ENCODE measurements at regions not wholly inside any gene's neighbourhood (a gene's known extent, or its start where the extent isn't known, plus 50 kb on each side); places are given as distances from the start of the nearest gene placed in this dataset.
"Not testable (repeated sequence)": the region's sequence is repeated elsewhere in the genome, so short reads cannot be mapped to it uniquely, and the experiment has no call there.

DNA sequence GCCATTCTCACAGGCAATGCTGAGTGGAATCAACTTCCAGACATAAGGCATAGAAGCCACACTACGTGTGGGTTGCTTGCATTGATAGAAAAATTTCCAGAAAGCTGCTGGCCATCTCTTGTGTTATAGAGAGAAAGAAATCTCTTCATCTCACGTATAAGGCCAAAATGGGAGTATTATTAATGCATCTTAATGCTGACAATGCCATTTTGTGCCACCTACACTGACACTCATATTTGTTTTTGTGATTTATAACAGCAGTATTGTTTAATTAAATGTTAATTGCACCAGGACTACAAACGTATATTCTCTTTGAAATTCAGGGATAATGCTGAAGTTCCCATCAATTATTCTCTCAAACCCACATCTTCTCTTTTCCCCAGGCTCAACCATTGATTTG lies 56.1 kb upstream of the TMEM132D start:
- no peak for DNase-seq (ENCODE audit: low read depth in 2 of 2)

DNA sequence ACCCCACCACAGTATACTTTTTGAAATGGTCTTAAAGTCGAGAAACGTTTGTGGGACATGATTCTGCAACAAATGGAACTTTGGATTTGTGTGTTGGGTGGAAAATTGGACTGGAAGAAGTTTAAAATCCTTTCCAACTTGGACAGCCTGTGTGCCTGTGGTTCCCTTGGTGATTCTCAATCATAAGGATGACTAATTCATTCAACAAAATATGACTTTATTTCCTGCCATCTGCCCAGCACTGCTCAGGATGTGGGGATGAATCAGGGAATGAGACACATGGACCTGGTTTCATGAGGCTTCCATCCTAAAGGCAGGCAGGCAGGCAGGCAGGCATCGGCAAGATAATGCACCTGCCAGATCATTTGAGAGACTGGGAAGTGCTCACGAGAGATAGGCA lies 57.3 kb upstream of the TMEM132D start:
- DNase-seq (ENCODE audit: low read depth in 2 of 2): no peak

DNA sequence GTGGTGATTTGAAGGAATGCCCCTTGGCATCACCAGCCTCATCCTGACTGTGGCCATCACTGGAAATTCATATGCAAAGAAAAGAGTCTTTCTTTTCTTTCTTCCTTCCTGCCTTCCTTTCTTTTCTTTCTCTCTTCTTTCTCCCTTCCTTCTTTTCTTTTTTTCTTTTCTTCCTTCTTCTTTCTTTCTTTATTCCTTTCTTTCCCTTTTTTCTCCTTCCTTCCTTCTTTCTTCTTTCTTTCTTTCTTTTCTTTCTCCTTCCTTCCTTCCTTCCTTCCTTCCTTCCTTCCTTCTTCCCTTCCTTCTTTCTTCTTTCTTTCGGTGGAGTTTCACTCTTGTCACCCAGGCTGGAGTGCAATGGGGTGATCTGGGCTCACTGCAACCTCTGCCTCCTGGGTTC lies 58.0 kb upstream of the TMEM132D start:
- DNase-seq (ENCODE audit: low read depth in 2 of 2): no peak

DNA sequence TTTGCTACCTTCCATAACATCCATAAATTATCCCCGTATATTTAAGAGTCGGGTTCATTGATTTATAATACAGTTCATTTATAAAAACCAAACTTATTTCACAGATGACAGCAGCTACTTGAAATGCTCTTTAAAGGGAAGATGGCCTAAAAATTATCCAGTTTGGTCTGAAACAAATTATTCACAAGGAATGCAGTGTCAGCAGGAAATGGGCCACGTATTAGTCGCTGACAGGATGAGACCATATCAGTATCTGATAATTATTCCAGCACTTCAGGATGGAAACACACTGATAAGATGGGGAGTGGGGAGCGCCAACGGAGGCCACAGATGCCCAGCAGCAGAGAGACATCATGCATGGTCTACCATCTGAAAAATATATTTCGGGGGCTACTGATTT lies 60.5 kb upstream of the TMEM132D start:
- no peak for DNase-seq (ENCODE audit: low read depth in 2 of 2)

DNA sequence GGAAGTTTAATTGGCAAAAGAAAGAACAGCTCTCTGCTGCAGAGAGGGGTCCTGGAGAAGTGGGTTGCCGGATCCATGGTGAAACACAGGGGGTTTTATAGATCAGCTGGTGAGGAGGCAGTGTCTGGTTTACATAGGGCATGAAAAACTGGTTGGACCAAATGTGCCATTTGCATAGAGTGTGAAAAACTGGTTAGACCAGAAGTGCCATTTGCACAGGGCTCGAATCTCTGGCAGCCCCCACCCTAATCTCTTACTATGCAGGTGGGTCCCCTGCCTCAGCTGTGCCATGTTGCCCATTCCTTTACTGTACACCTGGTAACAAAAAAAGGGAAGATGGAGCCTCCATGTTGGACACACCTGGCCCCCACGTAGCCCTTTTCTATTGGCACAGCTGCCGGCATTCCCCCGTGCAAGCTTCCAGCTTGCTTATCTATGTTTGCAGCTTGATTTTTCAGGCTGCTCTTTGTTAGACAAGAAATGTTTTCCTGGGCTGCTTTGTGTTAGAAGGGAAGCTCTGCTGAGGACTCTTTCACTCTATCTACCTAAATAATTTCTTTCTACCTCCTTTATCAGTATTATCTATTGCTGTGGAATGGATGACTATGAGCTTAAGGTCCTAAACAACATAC lies 61.1 kb upstream of the TMEM132D start:
- DNase-seq (ENCODE audit: low read depth in 2 of 2): no peak

DNA sequence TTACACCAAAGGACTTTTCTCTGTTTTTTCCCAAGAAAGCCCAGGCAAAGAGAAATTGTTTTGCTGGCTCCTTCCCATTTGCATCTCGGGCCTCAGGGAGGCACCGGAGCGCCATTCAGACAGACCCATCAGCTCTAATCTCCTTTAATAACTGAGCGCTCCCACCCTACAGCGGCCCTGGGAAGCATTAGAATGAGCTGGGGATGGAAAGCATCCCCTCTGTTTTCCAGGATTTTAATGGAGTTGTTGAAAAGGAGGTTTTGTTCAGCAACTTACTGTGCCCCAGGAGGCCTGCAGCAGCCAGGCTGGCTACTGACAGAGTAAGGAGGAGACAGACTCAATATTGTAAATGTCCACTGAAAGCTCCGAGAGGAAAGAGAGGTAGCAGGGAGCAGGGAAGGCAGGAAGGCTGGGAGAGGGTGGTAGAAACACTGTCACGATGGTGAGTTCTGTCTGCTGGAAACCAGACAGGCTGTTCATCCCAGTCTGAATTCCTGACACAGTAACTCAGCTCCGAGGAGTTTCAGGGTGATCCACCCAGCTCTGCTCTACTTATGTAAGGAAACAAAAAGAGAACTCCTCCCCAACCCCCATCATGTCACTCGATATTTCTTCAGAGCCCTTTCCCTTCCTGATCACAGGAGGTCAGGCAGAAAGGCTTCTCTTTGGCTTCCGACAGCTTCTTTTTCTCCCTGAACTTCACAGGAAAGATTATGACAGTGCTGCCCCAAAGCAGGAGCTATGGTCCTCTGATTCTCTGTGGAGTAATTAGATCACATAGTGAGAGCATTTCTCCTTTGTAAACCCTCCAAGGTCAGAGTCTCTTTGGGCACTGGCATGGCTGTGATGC lies 62.5 kb upstream of the TMEM132D start:
- DNase-seq (ENCODE audit: low read depth in 2 of 2): no peak

DNA sequence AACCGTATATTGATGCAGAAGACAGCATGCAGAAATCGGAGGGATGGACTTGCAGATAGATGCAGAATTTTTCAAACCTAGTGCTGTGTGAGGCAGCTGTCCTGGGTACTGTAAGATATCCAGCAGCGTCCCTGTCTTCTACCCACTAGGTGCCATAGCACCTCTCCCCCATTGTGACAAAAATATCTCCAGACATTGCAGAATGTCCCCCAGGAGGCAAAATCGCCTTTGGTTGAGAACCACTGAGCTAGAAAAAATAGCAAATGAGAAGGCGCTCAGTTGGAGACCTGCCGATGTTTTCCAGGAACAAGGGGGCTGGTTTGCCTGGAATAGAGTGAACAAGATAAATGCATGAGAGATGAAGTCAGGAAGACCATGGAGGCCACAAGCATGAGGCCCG lies 67.9 kb upstream of the TMEM132D start:
- DNase-seq (ENCODE audit: low read depth in 2 of 2): no peak

DNA sequence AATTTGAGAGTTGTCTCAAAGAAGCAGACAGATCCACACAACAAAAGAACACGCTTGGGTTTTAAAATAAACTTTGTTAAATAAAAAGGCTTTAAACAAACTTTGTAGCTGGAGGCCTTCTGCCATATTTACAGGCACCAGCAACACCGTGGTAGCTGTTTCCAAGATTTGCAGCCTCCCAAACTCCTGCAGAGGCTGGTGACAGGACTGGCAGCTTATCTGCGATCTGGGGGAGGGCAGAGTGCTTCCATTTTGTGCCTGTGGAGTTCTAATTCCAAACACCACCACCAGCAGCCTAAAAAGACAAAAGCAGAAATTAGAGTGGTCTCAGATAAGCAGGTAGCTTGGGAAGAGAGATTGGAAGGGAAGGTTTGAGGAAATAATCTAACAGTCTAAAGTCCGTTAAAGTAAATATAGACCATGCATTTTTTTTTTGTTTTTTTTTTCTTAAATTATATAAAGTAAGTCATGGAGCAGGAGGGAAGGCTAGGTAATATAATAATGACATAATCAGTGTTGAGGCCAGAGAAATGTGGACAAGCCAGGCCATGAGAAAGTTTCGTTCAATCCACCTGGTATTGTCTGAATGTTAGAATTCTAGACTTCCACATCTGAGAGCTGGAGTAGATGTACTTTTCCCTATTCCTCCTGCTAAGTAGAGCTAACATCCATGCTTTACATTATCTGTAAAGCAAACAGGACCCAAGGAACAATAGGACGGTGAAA lies 69.6 kb upstream of the TMEM132D start:
- no peak for DNase-seq (ENCODE audit: low read depth in 2 of 2)

DNA sequence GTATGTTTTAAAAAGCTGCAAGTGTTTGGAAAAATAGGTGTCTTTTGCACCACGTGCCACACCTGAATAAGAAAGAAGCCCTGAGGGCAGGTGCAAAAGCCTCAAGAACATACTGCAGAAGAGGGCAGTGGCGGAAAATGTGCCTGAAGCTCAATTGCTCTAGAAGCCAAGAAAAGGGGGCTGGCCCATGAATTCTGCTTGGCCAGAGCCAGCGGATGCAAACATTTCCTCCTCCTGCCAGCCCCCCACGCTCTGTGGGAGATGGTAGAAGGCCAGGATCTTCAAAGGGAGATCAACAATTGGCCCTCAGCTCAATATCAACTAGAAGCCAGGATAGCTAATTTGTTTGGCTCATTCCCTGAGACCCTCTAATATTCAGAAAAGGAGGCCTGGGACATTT lies 80.3 kb upstream of the TMEM132D start:
- DNase-seq (ENCODE audit: low read depth in 2 of 2): no peak

DNA sequence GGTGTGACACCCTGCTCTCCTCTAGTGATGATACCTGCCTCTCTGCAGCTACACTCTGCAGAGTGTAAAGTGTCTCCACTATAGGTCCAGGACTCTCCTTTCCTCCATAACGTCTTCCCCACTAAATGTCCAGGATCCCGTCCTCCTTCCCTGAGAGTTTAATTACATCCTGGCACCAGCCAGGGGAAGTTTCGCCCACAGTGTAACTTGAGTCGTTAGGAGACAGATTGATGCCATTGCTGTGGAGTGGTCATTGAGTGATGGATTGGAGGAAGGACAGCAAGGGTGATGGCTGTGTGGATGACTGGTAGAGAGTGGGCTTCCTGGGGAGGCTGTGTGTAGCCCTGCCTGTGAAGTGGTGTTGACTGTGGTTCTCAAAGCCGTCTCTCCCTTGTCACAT lies 84.0 kb upstream of the TMEM132D start:
- DNase-seq (ENCODE audit: low read depth in 2 of 2): no peak

DNA sequence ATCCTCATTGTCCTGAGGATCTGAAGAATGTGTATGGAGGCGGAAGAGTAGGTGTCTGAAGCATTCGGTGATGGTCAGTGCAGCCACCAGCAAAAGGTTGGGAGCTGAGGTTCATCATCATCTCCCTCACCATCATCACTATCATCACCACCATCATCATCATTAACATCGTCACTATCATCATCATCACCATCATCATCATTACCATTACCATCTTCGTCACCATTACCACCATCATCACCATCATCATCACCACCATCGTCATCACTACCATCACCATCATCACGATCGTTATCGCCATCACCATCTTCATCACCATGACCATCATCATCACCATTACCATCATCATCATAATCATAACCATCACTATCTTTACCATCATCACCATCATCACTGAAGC lies 90.8 kb upstream of the TMEM132D start:
- no peak for DNase-seq (ENCODE audit: low read depth in 2 of 2)

DNA sequence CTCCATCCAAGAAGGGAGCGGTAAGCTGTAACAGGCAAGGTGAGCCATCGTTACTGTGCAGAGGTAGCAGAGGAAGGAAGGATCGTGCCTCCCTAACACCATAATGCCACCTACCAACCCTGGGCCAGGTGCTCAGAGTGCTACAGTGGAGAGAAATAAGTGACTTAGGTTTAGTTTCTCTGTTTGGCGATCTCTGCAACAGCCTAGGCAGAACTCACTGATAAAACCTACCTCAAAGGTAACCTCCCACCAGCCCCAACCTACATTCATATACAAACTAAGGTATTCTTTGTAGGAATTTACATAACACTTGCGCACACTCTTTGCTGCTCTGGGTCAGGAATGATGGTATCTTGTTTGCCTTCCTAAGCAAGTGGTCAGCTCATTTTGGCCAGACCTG lies 93.4 kb upstream of the TMEM132D start:
- DNase-seq (ENCODE audit: low read depth in 2 of 2): no peak

DNA sequence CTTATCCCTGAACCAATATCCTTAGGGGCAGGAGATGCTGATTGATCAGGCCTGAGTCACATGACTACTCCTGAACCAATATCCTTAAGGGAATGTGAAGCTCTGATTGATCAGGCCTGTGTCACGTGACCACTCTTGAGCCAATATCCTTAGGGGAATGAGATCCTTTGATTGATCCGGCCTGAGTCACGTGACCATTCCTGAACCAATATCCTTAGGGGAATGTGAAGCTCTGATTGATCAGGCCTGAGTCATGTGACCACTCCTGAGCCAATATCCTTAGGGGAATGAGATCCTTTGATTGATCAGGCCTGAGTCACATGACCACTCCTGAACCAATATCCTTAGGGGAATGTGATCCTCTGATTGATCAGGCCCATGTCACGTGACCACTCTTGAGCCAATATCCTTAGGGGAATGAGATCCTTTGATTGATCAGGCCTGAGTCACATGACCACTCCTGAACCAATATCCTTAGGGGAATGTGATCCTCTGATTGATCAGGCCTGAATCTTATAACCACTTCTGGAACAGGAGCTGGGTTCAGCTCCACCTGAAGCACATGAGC lies 100.6 kb upstream of the TMEM132D start:
- DNase-seq (ENCODE audit: low read depth in 2 of 2): not testable (repeated sequence)

DNA sequence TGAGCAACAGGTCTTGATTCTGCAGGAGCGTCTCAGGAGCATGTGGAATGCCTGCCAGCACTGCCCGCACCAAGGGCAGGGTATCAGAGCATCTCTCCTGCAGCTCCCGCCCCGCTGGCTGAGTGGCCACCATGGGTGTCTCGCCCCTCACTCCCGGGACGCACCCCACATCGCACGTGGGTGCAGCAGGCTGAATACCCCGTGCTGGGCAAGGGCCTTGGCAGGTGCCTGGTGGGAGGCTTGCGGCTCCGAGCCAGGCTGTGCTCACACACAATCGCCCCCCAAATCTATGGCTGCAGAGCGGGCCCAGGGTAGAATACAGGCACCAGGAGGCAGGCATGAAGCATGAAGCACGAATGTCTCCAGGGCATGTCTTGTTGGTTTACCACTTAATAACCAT lies 103.9 kb upstream of the TMEM132D start:
- DNase-seq (ENCODE audit: low read depth in 2 of 2): no peak

DNA sequence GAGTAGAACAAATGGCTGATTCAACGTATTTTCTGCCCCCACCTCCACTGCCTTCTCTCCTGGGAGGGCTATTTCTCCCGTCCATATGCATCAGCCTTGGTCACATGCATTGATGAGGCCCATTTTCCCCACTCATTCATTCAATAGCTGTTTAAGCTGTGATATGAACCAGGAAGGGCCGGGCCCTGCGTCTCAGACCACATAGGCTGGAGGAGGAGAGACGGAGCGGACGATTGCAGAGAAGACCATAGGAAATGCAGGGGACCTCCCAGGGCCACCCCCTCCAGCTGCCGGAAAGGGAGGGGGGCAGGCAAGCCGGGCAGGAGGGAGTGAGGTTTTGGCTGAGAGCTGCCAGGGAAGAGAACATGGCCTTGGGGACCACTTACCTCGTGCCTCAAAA lies 104.4 kb upstream of the TMEM132D start:
- DNase-seq (ENCODE audit: low read depth in 2 of 2): no peak

DNA sequence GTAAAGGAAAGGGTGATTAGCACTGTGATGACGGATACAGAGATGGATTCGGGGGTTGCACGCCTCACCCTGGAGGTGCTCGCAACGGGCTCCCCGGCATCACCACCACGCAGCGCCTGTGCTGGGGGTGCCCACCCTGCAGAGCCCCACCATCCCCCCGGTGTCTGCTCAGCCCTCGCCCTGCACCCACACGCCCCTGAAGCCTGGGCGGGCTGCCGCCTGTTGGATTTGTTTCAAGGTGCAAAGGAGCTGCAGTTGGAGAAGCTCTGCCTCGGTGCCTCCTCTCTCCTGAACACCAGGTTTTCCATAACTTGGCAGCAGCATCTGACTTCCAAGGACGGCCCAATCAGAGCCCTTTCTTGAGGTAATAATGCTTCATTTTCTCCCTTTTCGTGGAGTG lies 106.1 kb upstream of the TMEM132D start:
- DNase-seq (ENCODE audit: low read depth in 2 of 2): no peak

DNA sequence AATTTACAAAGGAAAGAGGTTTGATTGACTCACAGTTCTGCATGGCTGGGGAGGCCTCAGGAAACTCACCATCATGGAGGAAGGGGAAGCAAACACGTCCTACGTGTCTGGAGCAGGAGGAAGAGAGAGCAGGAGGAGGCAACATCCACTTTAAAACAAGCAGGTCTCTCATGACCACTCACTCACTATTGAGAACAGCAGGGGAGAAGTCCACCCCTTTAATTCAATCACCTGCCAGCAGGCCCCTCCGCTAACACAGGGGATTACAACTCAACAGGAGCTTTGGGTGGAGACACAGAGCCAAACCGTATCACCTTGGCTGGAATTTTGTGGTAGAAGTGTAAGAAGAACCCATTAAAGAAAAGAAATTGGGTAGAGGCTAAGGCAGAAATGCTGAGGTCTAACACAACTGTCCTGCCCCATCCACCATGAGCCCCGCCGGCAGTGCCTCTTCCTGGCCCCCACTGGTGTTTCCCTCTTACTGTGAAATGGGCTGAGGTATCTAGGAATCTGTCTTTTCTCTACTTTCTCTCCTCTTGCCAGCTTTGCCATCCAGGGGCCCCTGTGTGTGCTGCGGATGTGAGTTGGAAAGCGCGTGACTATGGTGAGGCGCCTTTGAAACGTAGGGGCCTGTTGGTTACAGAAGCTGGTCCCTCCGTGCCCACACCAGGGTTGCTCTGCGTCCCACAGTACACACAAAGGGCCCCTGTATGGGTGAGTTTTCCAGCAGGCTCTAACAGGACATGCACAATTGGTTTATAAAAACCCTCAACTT lies 108.0 kb upstream of the TMEM132D start:
- DNase-seq (ENCODE audit: low read depth in 2 of 2): no peak

DNA sequence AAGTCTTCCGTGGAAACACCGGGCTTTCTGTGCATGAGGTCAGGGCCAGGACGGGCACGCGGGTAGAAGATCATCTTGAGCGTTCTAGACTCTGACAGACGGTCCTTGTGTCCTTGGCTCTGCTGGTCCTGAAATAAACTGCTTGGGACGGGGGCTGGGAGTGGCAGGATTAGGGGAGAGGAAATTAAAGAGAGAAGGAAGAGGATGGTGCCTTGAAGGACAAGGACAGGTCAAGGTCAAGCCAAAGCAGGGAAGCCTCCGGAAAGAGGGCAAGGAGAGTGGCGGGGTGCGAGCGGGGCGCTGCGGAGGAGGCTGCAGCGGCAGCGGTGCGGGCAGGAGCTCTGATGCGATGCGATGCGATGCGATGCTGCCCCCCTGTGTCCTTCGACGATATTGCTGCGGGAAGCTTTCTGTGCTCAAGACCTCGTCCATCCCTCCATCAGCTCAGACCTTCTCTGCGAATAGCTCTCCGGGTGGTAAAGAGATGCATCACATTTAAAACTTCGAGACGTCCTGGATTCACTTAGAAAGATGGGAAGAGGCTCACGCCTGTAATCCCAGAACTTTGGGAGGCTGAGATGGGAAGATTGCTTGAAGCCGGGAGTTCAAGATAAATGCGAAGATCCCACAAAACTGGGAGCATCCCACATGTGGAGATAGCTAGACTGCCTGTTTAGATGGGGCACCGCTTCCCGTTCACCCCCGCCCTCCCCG lies 110.1 kb upstream of the TMEM132D start:
- DNase-seq (ENCODE audit: low read depth in 2 of 2): peak; percentile 11 to 36

DNA sequence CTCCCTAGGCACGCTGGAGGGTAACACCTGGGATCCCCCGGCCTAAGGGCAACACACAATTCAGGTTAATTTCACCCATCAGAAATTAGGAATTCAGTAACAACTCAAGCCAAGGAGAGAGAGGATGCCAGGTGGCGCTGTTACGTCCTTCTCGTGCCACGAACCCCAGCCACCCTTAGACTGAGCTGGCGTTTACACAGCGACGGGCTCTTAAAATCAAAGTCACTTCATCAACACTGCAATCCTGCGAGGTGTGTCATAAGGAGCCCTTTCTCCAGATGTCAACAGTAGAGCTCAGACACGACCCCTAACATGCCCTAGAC lies 110.6 kb upstream of the TMEM132D start:
- DNase-seq (ENCODE audit: low read depth in 2 of 2): no peak

DNA sequence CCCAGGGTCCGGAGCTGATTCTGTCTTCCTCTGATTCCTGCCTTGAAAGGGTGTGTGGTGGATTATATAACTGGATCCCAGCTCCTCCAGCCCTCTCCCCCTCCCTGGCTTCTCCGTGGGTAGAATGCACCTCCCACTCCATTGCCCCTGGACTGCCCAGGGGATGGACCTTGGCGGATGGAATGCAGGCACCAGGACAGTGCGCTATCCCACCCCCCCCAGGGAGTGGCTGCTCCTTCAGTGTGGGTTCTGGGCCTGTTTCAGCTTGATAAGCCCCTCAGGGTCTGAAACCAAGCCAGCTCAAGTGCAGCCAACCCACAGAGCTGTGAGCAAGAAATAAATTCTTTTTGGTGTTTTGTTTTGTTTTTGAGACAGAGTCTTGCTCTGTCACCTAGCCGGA lies 112.4 kb upstream of the TMEM132D start:
- DNase-seq (ENCODE audit: low read depth in 2 of 2): no peak

DNA sequence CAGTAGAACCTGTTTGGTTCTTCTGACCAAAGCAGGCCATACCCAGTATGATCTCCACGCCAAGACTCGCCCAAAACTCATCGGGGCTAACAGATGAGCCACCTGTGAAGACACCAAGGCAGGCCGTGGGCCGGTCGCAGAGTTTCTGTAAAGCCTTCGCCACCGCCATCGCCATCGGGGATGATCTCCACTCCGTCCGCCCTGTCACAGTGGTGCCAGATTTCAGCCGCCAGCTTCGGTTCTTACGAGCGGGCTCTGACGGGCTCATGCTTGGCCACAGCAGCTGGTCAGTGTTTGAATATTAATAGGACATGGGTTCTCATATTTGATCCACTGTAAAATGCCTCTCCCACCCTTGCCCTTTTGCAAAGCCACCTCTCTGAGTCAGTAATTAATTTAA lies 113.2 kb upstream of the TMEM132D start:
- DNase-seq (ENCODE audit: low read depth in 2 of 2): no peak
